Activated naive CD4-positive, alpha-beta T cell treated with anti-CD3 and anti-CD28 coated beads, Interleukin-2, amount 50 U/mL, for 16 hours (primary cell): ENCODE measurements at regions not wholly inside any gene's neighbourhood (a gene's known extent, or its start where the extent isn't known, plus 50 kb on each side); places are given as distances from the start of the nearest gene placed in this dataset.

ENCODE experiments used
- DNase-seq: peaks from one replicate; pipeline ENCODE4 v3.0.0-alpha.2; 2020

- no peak for DNase-seq
Measured at GRCh38 chr7:12133865-12134264, 77.2 kb upstream of the TMEM106B start.

- DNase-seq, result no peak
Measured at GRCh38 chr7:12136523-12136922, 74.6 kb upstream of the TMEM106B start.

- no peak for DNase-seq
Measured at GRCh38 chr7:12137283-12137682, 73.8 kb upstream of the TMEM106B start.

- no peak for DNase-seq
Measured at GRCh38 chr7:12138421-12138820, 72.7 kb upstream of the TMEM106B start.

- no peak for DNase-seq
Measured at GRCh38 chr7:12139416-12139815, 71.7 kb upstream of the TMEM106B start.

- no peak for DNase-seq
Measured at GRCh38 chr7:12146813-12147212, 64.3 kb upstream of the TMEM106B start.

GRCh38 chr7:12152196-12152918, 58.7 kb upstream of the TMEM106B start:
- DNase-seq, result no peak

GRCh38 chr7:12154119-12154518, 57.0 kb upstream of the TMEM106B start:
- no peak for DNase-seq

- no peak for DNase-seq
Measured at GRCh38 chr7:12157517-12157916, 53.6 kb upstream of the TMEM106B start.

- DNase-seq, result no peak
Measured at GRCh38 chr7:12158334-12159060, 52.6 kb upstream of the TMEM106B start.

- DNase-seq, result no peak
Measured at GRCh38 chr7:12161146-12161545, 49.9 kb upstream of the TMEM106B start.
